NCI-H1092 treated with DMSO at 0.1 percent for 48 hours (cell line): ENCODE measurements at regions not wholly inside any gene's neighbourhood (a gene's known extent, or its start where the extent isn't known, plus 50 kb on each side); places are given as distances from the start of the nearest gene placed in this dataset.

Experiments
- DNase-seq: peaks from one replicate; lab custom pipeline; 2025; lab: John Stamatoyannopoulos, UW

DNA sequence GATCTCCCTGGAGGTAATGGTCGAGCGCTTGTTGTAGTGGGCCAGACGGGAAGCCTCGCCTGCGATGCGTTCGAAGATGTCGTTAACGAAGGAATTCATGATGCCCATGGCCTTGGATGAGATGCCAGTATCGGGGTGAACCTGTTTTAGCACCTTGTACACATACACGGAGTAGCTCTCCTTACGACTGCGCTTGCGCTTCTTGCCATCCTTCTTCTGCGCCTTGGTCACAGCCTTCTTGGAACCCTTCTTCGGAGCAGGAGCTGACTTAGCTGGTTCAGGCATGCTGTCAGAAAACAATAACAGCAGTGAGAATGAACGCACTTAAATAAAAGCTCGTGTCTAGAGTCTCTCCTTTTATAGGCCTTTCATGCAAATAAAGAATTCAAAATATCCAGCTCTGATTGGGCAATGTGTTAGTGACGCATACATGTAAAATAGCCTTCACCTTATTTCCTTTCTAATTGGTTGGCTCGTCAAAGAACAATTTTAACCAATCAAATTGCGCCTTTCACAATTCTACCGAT is 129.2 kb downstream of the HFE start:
- DNase-seq, result peak; percentile 95

DNA sequence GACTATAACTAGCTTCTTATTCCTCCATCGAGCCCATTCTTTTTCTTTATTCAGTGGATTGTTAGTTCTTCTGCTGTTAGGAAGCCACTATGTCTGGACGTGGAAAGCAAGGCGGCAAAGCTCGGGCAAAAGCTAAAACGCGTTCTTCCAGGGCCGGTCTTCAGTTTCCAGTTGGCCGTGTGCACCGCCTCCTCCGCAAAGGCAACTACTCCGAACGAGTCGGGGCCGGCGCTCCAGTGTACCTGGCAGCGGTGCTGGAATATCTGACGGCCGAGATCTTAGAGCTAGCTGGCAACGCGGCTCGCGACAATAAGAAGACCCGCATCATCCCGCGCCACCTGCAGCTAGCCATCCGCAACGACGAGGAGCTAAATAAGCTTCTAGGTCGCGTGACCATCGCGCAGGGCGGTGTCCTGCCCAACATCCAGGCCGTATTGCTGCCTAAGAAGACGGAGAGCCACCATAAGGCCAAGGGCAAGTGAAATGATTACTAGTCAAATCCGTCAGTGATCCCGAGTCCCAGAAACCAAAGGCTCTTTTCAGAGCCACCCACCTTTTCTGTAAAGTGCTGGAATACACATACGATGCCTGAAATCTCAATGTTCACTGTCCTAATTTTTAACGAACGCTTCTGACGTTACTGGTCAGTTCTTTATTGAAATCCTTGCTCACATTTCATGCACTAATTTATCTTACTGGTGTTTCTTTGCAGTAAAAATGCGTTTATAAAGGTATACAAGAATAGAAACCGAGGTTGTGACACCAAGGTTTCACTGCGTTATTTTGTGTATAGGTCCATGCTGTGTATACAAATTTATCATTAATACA is 129.9 kb downstream of the HFE start:
- peak; percentile 89 for DNase-seq

GRCh38 chr6:26217714-26218075 is 130.5 kb downstream of the HFE start:
- no peak for DNase-seq

- DNase-seq, result no peak
These were observed 131.6 kb downstream of the HFE start for GRCh38 chr6:26218824-26219223.

DNA sequence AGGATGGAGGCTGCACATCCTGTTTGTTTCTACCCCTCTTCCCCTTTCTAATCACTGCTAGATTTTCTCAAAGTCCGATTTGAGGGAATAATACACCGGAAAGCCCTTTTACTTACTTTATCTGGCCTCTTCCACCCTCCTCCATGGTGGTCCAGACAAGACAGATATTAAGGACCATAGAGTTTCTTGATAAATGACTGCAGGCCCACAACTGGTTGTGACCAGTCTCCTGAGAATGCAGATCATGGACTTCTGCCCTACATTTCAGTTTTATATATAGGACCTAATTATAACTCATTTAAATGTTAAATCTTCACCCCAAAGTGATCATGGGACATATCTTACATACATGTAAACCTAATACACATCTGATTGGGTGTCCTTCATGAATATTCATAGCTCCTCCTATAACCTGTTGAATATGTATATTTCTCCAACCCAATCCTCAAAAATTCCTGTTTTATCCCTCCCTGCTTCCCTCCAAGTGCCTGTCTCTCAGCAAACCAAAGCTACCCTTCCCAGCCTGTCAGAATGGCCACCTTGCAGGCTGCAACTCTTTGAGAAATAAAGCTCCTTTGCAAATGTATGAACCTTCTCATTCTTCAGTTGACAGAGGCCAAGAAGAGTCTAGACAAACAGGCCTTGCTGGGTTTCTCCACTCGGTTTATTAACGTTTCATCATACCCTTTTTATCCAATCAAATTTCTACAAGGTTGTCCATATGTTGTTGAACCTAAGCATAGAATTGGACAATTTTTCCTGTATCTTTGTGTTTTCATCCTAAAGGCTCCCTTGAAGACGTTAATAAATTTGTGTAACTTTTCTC is 133.1 kb downstream of the HFE start:
- no peak for DNase-seq

DNA sequence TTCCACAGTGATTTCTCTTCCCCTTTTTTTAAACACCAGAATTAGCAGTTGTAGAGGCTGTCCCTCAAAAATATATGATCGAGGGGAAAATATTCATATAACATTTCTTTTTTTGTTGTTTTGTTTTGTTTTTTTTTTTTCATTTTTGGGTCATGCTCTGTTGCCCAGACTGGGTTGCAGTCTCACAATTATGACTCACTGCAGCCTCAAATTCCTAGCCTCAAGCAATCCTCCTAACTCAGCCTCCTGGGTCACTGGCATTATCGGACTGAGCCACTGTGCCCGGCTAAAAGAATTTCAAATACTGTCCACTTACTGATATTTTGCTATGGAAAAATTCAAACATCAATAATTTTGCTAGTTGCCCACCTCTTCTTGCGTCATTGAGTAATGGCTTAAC is 134.0 kb downstream of the HFE start:
- DNase-seq, result no peak

DNA sequence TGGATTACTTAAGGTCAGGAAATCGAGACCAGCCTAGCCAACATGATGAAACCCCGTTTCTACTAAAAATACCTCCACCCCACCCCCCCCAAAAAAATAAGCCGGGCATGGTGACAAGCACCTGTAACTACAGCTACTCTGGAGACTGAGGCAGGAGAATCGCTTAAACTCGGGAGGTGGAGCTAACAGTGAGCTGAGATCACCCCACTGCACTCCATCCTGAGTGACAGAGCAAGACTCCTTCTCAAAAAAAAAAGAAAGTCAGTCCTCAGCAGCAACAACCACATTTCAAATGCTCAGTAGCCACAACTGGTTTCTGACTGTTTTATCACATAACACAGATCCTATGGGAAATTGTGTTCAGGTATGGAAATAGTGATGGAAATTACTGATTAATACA is 135.3 kb downstream of the HFE start:
- DNase-seq, result no peak

DNA sequence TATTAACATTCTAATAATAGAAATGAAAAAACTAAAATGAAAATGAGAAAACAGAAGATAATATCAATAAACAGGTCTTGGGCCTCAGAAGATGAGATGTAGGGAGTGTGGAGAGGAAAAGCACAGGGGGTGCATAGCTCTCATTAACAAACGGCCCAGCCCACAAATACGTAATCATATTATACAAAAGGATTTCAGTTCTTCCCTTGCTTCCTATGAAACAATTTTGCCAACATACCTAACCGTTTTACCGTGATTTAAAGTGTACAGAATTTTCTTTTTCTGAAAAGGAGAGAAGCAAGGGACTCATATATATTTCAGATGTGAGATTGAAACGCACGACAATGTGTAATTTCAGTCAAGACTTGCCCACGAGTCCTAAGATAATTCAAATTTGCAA is 136.0 kb downstream of the HFE start:
- peak; percentile 14 for DNase-seq

DNA sequence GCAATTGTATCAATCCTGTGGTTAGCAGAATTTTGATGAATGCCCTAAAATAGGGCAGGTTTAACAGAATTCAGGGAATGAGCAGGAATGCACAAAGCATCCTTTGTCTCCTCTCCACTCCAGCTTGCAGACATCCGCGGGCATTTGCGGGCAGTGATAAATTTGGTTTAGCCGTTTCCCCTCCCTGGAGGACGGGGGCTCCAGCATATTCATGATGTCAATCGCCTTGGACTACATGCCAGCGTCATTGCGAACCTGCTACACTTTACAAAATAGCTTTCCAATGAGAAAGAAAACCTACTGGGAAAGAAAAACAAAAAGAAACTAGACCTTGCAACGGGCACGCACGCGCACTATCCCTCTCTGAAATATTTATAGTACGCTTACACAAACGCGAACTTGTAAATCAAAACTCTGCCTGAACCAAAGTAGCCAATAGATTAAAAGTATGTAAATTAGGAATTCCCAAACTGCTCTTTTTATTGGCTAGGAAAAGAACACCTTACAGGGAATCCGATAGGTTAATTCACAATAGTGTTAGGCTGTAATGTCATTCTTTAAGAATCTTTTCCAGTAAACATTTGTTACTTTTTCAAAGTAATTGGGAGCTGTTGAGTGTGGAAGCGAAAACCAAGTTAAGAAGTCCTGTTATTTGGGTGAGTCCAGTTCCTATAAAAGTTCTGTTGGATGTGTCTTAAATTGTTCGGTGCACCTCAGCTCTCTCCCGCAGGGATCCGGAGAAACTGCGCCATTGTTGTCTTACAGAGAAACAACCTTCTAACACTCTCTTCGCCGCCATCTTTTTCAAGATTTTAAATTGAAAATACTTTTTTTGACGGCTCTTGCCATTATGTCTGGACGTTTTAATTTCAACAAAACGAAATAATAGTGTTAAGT is 136.7 kb downstream of the HFE start:
- peak; percentile 73 for DNase-seq

- no peak for DNase-seq
These were observed 137.3 kb downstream of the HFE start for GRCh38 chr6:26224547-26224912.

DNA sequence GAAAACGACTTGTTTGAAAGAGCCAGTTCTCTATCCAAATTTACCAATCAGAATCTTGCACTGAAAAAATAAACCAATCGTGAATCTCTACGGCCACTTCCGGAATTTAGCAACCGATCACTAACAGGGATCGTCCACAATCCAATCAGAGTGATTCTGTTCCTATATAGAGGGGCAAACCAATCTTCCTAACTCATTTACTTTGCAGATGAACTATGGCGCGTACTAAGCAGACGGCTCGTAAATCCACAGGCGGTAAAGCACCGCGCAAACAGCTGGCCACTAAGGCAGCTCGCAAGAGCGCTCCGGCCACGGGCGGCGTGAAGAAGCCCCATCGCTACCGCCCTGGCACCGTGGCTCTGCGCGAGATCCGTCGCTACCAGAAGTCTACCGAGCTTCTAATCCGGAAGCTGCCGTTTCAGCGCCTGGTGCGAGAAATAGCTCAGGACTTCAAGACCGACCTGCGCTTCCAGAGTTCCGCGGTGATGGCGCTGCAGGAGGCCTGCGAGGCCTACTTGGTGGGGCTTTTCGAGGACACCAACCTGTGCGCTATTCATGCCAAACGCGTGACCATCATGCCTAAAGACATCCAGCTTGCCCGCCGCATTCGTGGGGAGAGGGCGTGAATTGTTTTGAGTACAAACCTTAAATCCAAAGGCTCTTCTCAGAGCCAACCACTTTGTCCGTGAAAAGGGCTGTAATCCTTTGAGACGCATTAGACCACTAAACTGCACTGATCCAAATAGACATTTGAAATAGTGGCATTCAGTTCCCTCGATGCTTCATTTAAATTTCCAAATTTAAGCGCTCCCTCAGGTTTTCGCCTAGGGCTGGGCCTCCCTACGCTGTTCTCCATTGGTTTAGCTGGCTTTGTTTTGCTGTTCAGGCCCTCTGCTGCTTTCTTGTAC is 138.0 kb downstream of the HFE start:
- DNase-seq, result no peak

GRCh38 chr6:26225848-26226578 is 138.8 kb downstream of the HFE start:
- no peak for DNase-seq

GRCh38 chr6:26226579-26226967 is 138.4 kb upstream of the BTN3A2 start:
- no peak for DNase-seq

GRCh38 chr6:26230351-26230750 is 134.6 kb upstream of the BTN3A2 start:
- no peak for DNase-seq

- DNase-seq, result no peak
These were observed 133.9 kb upstream of the BTN3A2 start for GRCh38 chr6:26231006-26231587.

DNA sequence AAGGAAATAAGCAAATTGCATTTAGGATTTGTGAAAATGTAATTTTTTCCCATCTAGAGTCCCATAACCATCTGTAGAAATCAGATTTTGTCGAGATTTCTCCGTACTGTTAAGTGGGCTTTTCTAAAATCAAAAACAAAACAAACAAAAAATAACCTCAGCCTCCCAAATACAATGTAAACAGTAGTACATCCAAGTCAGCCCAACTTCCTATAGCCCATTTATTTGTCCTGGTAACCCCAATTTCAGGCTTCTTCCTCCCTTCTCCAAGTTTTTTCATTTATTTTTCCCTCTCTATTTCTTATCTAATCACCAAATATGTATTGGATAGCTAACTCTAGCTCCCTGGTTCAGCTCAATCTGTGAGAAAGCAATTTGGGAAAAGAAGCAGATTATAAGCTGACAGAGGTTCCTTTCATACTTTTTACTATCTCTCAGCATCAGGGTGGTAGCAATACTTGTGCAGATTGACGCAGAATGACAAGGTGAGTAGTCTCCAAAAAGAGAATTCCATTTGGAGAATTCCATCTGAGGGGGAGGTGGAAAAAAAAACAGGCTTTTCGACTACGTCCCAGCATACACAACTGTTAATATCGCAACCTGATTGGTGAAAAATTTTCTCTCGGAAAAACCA is 132.6 kb upstream of the BTN3A2 start:
- DNase-seq, result no peak

DNA sequence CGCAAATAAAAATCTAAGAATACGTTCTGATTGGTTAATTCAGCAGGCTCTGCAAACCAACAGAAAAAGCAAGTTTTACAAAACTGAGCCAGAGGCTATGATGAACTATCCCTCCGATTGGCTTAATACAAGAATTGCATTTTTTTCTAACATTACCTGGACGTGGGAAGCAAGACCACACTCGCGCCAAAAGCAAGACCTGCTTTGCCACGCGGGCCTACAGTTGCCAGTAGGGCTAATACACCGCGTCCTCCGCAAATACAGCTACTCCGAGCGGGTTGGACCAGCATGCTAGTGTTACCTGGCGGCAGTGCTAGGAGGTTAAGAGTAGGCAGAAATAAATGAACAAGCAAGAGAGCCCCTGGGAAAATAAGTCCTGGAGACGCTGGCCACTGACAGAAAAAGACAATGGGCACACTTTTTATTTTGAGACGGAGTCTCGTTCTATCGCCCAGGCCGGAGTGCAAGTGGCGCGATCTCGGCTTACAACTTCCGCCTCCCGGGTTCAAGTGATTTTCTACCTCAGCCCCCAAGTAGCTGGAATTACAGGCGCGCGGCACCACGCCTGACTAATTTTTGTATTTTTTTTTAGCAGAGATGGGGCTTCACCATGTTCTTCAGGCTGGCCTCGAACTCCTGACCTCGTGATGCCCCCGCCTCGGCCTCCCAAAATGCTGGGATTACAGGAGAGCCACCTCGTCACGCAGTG is 131.9 kb upstream of the BTN3A2 start:
- DNase-seq, result no peak

GRCh38 chr6:26233649-26234420 is 131.2 kb upstream of the BTN3A2 start:
- DNase-seq, result no peak
